CD4-positive, alpha-beta T cell treated with Interleukin-17A for 1 hour (primary cell): ENCODE measurements at regions not wholly inside any gene's neighbourhood (a gene's known extent, or its start where the extent isn't known, plus 50 kb on each side); places are given as distances from the start of the nearest gene placed in this dataset.
A peak's percentile ranks its signal among the peaks of the same experiment; 100 is the strongest.

Experiments
- DNase-seq: peaks from one replicate; pipeline ENCODE4 v3.0.0-alpha.2; 2020

- no peak for DNase-seq
Measured at GRCh38 chrX:69110116-69110530, 55.1 kb downstream of the PJA1 start.

GRCh38 chrX:69109706-69110105, 55.5 kb downstream of the PJA1 start:
- DNase-seq = no peak

DNA sequence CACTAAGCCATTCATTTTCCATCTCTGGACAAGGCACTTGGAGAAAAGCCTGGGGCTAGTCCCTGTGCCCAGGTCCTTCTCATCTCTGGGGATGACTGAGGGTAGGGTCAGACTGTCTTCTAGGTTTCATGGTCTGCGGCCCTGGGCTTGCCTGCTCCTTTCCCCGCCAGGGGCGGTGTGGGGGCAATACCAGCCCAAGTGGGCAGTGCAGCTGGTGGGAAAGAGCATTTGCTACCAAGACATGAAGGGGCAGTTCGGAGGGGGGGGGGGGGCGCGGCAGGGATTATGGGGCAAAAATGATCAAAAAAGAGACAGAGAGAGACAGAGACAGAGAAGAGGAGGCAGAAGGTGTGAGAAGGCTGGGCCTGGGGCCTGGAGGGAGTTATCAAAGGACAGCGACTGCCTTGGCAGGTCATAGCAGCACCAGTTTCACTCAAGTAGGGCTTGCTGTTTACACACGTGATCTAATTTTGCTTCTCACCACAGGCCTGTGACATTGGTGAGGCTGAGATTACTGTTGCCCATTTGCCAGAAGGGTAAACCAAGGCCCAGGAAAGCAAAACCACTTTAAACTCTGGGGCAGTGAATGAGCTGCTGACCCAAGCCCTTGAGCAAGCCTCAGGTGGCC, 56.1 kb downstream of the PJA1 start:
- no peak for DNase-seq

GRCh38 chrX:69107747-69108401, 57.4 kb downstream of the PJA1 start:
- DNase-seq = no peak

DNA sequence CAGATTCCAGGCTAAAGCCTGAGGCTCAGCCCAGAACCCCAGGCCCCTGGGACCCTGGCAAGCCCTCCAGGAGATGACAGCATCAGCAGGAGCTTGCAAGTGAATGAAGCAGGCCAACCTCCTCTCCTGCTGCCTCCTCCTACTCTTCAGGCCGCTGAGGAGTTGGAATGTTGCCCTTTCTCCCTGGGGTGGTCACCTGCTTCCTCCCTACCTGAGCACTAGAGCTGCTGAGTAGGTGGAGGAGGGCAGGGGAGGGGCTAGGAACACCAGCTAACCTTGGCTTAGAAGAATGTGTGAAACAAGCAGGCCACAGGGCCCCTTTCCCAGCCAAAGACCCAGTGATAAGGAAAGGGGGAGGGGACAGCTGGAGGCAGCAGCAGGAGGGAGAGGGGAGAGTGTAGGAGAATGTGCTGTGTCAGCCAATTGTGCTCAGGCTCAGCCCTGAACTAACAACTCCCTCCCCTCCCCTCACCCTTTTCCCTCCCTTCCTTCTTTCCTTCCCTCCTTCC, 58.0 kb downstream of the PJA1 start:
- DNase-seq = no peak

GRCh38 chrX:69104756-69105434, 60.4 kb downstream of the PJA1 start:
- no peak for DNase-seq

GRCh38 chrX:69103539-69103938, 61.7 kb downstream of the PJA1 start:
- no peak for DNase-seq

DNA sequence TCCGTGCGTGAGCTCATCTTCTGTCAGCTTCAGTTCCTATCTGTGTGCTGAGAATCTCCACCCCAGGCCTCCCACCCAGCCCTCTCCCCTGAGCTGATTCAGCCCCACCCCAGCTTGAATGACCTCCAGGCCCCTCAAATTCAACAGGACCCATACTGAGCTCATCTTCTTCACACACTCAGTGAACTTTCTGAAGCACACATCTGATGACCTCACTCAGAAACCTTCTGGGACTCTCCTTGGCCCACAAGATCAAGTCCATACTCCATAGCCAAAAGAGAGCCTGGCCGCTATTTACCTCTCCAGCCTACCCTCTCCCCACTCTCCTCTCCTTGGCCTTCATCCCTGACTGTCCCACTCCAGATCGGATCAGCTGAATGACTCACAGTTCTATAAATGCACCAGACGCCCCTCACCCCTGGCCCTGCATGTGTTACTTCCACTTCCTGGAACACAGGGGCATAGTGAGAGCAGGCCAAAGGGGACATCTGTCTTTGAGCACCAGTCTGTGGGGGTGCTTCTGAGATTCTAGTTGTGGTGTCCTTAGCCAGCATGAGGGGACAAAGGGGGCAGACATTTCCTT, 62.5 kb downstream of the PJA1 start:
- DNase-seq = no peak

DNA sequence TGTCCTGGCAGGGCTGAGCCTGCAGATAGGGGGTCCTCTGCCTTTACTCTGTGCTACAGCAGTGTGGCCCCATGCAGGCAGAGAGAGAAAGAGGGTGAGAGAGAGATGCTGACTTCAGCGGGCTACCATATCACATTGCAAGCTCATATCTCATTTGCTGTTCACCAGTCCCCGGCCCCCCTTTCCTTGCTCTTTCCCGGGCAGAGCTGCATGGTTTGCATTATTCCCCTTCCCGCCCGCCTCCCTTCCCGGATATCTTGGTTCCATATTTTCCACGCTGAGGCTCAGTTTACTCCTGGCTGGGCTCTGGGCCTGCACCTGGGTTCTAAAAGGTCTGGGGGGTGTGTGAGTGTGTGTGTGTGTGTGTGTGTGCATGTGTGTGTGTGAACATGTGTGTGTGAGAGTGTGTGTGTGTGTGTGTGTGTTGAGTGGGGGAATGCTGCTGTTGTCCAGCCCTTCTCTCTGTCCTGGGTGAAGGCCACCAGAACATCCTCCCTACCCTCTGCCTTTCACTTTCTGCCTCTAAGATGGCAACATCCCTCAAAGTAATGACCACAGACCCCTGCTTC, 63.5 kb downstream of the PJA1 start:
- no peak for DNase-seq

- DNase-seq = no peak
Measured at GRCh38 chrX:69100478-69100877, 64.8 kb downstream of the PJA1 start.

- no peak for DNase-seq
Measured at GRCh38 chrX:69097451-69098236, 67.6 kb downstream of the PJA1 start.

DNA sequence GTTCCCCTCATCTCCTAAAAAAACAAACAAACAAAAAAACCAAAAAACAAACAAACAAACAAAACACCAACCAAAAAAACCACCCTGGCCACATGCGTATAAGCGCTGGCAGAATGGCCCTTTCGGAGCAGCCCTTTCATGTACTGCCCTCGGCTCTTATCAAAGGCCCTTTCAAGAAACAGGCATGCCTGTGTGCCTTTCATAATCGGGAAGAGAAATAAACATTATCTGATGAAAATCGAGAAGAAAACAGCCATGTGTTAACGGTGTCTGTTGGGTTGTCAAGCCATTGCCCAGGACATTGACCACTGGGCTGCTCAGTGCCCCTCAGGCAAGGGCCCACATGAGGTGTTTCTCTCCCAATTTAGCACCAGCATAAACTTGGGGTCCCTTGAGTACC, 68.3 kb downstream of the PJA1 start:
- DNase-seq = no peak

GRCh38 chrX:69094977-69095669, 70.1 kb downstream of the PJA1 start:
- DNase-seq = no peak

GRCh38 chrX:69093960-69094871, 71.0 kb downstream of the PJA1 start:
- DNase-seq = peak; percentile 34

GRCh38 chrX:69090022-69090421, 75.2 kb downstream of the PJA1 start:
- no peak for DNase-seq

DNA sequence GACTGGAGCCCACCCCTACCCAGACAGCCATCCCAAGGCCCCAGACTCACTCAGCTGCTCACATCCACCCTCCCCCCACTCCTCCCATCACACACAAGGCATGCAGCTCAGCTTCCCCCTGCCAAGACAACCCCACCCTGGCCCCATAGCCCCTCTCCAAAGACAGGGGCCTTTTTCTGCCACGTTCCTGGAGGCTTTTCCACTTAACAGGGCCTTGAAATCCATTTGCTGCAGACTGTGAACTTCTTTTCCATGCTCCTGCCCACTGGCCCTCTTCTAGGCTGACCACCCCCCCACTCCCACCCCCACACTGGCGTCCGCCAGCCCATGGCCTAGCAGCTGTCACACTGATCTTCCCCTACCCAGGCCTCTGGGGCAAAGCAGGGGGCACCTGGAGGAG, 76.0 kb downstream of the PJA1 start:
- no peak for DNase-seq

GRCh38 chrX:69088171-69088938, 76.9 kb downstream of the PJA1 start:
- no peak for DNase-seq

DNA sequence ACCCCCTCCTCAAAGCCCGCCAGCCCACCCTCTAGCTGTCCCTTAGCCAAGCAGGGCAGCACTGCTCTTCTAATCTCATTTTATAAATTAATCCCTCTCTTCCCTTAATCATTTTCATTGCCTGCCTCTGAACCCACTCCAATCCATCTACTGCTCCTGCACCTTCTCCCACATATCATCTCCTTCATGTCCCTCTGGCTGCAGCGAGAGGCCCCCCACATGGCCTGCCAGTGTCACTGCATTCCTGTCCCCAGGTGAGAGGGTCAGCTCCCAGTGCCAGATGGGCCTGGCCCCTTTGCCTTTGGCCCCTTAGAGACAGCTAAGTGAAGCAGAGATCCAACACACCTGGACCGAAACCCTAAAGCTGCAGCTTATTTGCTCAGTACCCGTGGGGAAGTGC, 79.4 kb downstream of the PJA1 start:
- no peak for DNase-seq

DNA sequence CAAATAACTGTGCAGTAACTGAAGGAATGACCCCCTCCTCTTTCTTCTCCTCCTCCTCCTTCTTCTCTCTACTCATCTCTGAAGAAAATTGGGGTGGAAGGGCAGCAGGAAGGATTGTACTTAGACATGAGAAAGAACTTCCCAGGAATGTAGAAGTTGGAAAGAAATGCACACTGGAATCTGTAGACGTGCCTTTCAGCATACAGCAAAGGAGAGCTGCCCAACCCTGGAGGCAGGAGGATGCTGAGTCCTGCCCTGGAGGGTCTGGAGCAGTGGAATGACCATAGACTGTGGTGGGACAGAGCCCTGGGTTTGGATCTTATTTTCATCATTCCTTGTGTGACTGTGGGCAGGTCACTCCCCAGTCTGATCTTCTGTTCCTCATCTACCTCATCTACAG, 80.1 kb downstream of the PJA1 start:
- DNase-seq = no peak

- DNase-seq = no peak
Measured at GRCh38 chrX:69083801-69084200, 81.5 kb downstream of the PJA1 start.
